ENCODE measurements at regions not wholly inside any gene's neighbourhood (a gene's known extent, or its start where the extent isn't known, plus 50 kb on each side); places are given as distances from the start of the nearest gene placed in this dataset.

GRCh38 chr17:12568358-12569251 is 97.1 kb upstream of the MYOCD start:
- H3K27me3 Mint-ChIP-seq, result no peaks in the 10 kb centered on the region
- peaks cover 9% of the 10 kb centered on the region for H3K9me3 Mint-ChIP-seq
- no peak overlapping the region for H3K27ac Mint-ChIP-seq
- H3K4me3 Mint-ChIP-seq, result no peak overlapping the region
- DNase-seq, result no peak
- no peaks in the 10 kb centered on the region for H3K4me1 Mint-ChIP-seq
- no peaks in the 10 kb centered on the region for H3K36me3 Mint-ChIP-seq
- CTCF ChIA-PET, result no interaction called here

- H3K36me3 Mint-ChIP-seq, result no peaks in the 10 kb centered on the region
- H3K27me3 Mint-ChIP-seq, result no peaks in the 10 kb centered on the region
- H3K4me3 Mint-ChIP-seq, result no peak overlapping the region
- H3K4me1 Mint-ChIP-seq, result no peaks in the 10 kb centered on the region
- DNase-seq, result no peak
- CTCF ChIA-PET, result no interaction called here
- peaks cover 8% of the 10 kb centered on the region for H3K9me3 Mint-ChIP-seq
- no peak overlapping the region for H3K27ac Mint-ChIP-seq
These were observed 94.1 kb upstream of the MYOCD start for GRCh38 chr17:12571606-12572005.

- Mint-ChIP-seq H3K4me1 (no peaks in the 10 kb centered on the region), H3K4me3 (no peak overlapping the region), H3K36me3 (no peaks in the 10 kb centered on the region), H3K27me3 (no peaks in the 10 kb centered on the region), H3K27ac (no peak overlapping the region), H3K9me3 (peaks cover 15% of the 10 kb centered on the region)
- CTCF ChIA-PET, result no interaction called here
- no peak for DNase-seq
These were observed 91.2 kb upstream of the MYOCD start for GRCh38 chr17:12574525-12574924.

- H3K27me3 Mint-ChIP-seq, result no peaks in the 10 kb centered on the region
- H3K9me3 Mint-ChIP-seq, result peaks cover 15% of the 10 kb centered on the region
- H3K36me3 Mint-ChIP-seq, result no peaks in the 10 kb centered on the region
- CTCF ChIA-PET, result no interaction called here
- no peak overlapping the region for H3K27ac Mint-ChIP-seq
- H3K4me1 Mint-ChIP-seq, result no peaks in the 10 kb centered on the region
- H3K4me3 Mint-ChIP-seq, result no peak overlapping the region
- DNase-seq, result no peak
These were observed 90.0 kb upstream of the MYOCD start for GRCh38 chr17:12575641-12576040.

GRCh38 chr17:12579288-12579687 is 86.4 kb upstream of the MYOCD start:
- DNase-seq, result no peak
- H3K36me3 Mint-ChIP-seq, result no peaks in the 10 kb centered on the region
- peaks cover 18% of the 10 kb centered on the region for H3K9me3 Mint-ChIP-seq
- no peak overlapping the region for H3K4me3 Mint-ChIP-seq
- H3K4me1 Mint-ChIP-seq, result no peaks in the 10 kb centered on the region
- H3K27me3 Mint-ChIP-seq, result no peaks in the 10 kb centered on the region
- H3K27ac Mint-ChIP-seq, result no peak overlapping the region
- CTCF ChIA-PET, result no interaction called here

GRCh38 chr17:12580640-12581039 is 85.0 kb upstream of the MYOCD start:
- Mint-ChIP-seq H3K27ac (no peak overlapping the region), H3K9me3 (peaks cover 17% of the 10 kb centered on the region), H3K27me3 (no peaks in the 10 kb centered on the region), H3K4me3 (no peak overlapping the region), H3K36me3 (no peaks in the 10 kb centered on the region), H3K4me1 (no peaks in the 10 kb centered on the region)
- CTCF ChIA-PET, result no interaction called here
- DNase-seq, result no peak

GRCh38 chr17:12584727-12585126 is 81.0 kb upstream of the MYOCD start:
- no peaks in the 10 kb centered on the region for H3K27me3 Mint-ChIP-seq
- H3K27ac Mint-ChIP-seq, result no peak overlapping the region
- CTCF ChIA-PET, result no interaction called here
- H3K4me1 Mint-ChIP-seq, result no peaks in the 10 kb centered on the region
- no peak for DNase-seq
- no peak overlapping the region for H3K4me3 Mint-ChIP-seq
- peaks cover 24% of the 10 kb centered on the region for H3K9me3 Mint-ChIP-seq
- H3K36me3 Mint-ChIP-seq, result no peaks in the 10 kb centered on the region

GRCh38 chr17:12588531-12588930 is 77.2 kb upstream of the MYOCD start:
- Mint-ChIP-seq H3K36me3 (no peaks in the 10 kb centered on the region), H3K4me1 (no peaks in the 10 kb centered on the region), H3K9me3 (peaks cover 20% of the 10 kb centered on the region), H3K27ac (no peak overlapping the region), H3K27me3 (no peaks in the 10 kb centered on the region), H3K4me3 (no peak overlapping the region)
- CTCF ChIA-PET, result no interaction called here
- DNase-seq, result no peak

- Mint-ChIP-seq H3K36me3 (no peaks in the 10 kb centered on the region), H3K27ac (no peak overlapping the region), H3K4me1 (no peaks in the 10 kb centered on the region), H3K27me3 (no peaks in the 10 kb centered on the region), H3K9me3 (peaks cover 14% of the 10 kb centered on the region), H3K4me3 (no peak overlapping the region)
- DNase-seq, result no peak
- CTCF ChIA-PET, result no interaction called here
These were observed 75.3 kb upstream of the MYOCD start for GRCh38 chr17:12590417-12590816.

GRCh38 chr17:12591021-12591735 is 74.5 kb upstream of the MYOCD start:
- H3K27me3 Mint-ChIP-seq, result no peaks in the 10 kb centered on the region
- H3K4me1 Mint-ChIP-seq, result no peaks in the 10 kb centered on the region
- no peaks in the 10 kb centered on the region for H3K36me3 Mint-ChIP-seq
- DNase-seq, result no peak
- no peak overlapping the region for H3K4me3 Mint-ChIP-seq
- CTCF ChIA-PET, result no interaction called here
- no peak overlapping the region for H3K27ac Mint-ChIP-seq
- H3K9me3 Mint-ChIP-seq, result peaks cover 11% of the 10 kb centered on the region

- no peaks in the 10 kb centered on the region for H3K4me1 Mint-ChIP-seq
- DNase-seq, result no peak
- H3K36me3 Mint-ChIP-seq, result no peaks in the 10 kb centered on the region
- H3K4me3 Mint-ChIP-seq, result no peak overlapping the region
- CTCF ChIA-PET, result no interaction called here
- H3K27me3 Mint-ChIP-seq, result no peaks in the 10 kb centered on the region
- H3K27ac Mint-ChIP-seq, result no peak overlapping the region
- peaks cover 8% of the 10 kb centered on the region for H3K9me3 Mint-ChIP-seq
These were observed 72.7 kb upstream of the MYOCD start for GRCh38 chr17:12592941-12593340.

GRCh38 chr17:12596961-12597360 is 68.7 kb upstream of the MYOCD start:
- H3K4me3 Mint-ChIP-seq, result no peak overlapping the region
- H3K27me3 Mint-ChIP-seq, result no peaks in the 10 kb centered on the region
- H3K36me3 Mint-ChIP-seq, result no peaks in the 10 kb centered on the region

GRCh38 chr17:12597895-12598294 is 67.8 kb upstream of the MYOCD start:
- no peaks in the 10 kb centered on the region for H3K27me3 Mint-ChIP-seq
- CTCF ChIA-PET, result no interaction called here
- no peaks in the 10 kb centered on the region for H3K4me1 Mint-ChIP-seq

More at GRCh38 chr17:12596961-12597360, 68.7 kb upstream of the MYOCD start:
- Mint-ChIP-seq H3K27ac (no peak overlapping the region), H3K9me3 (peaks cover 2% of the 10 kb centered on the region), H3K4me1 (no peaks in the 10 kb centered on the region)
- DNase-seq, result no peak
- CTCF ChIA-PET, result no interaction called here

GRCh38 chr17:12599186-12599920 is 66.3 kb upstream of the MYOCD start:
- Mint-ChIP-seq H3K4me3 (no peak overlapping the region), H3K27ac (no peak overlapping the region), H3K27me3 (no peaks in the 10 kb centered on the region), H3K36me3 (no peaks in the 10 kb centered on the region), H3K9me3 (peaks cover 6% of the 10 kb centered on the region), H3K4me1 (no peaks in the 10 kb centered on the region)
- DNase-seq, result no peak
- CTCF ChIA-PET, result no interaction called here

More at GRCh38 chr17:12597895-12598294, 67.8 kb upstream of the MYOCD start:
- Mint-ChIP-seq H3K4me3 (no peak overlapping the region), H3K27ac (no peak overlapping the region), H3K36me3 (no peaks in the 10 kb centered on the region), H3K9me3 (peaks cover 2% of the 10 kb centered on the region)
- DNase-seq, result no peak

Measured in activated naive CD4-positive, alpha-beta T cell treated with anti-CD3 and anti-CD28 coated beads, Interleukin-2, amount 10 ng/mL, durations not matched to agents 7 days and 5 days (primary cell).